ENCODE measurements at regions not wholly inside any gene's neighbourhood (a gene's known extent, or its start where the extent isn't known, plus 50 kb on each side); places are given as distances from the start of the nearest gene placed in this dataset.

GRCh38 chr10:114723991-114724715 is 66.1 kb upstream of the ABLIM1 start:
- no peak overlapping the region for H3K4me3 ChIP-seq (ENCODE audit: extremely low read depth in 1 of 4, insufficient read depth in 2 of 4, low read depth in 3 of 4, low read length in 4 of 4)
- DNase-seq (ENCODE audit: low read depth in 1 of 2, low spot score in 2 of 2): no peak
- no peak overlapping the region for H4K5ac ChIP-seq (ENCODE audit: insufficient read length, low read depth, low read length)
- ChIA-PET CTCF (ENCODE audit: partially characterized antibody) (interaction anchor here (0.9 to 1.3 kb wide), 2 partner anchors 11 to 265 kb away, joined by 3 to 4 read pairs; no protein-coding TSS in a partner anchor), POLR2A (ENCODE audit: partially characterized antibody) (interaction anchor here (0.5 kb wide), 1 partner anchor 22 kb away, joined by 3 read pairs; no protein-coding TSS in a partner anchor)
- no peak overlapping the region for H3K4ac ChIP-seq (replicated peaks; ENCODE audit: insufficient read length, low read depth, low read length)
- H3K9ac ChIP-seq (replicated peaks in 1 of 4; ENCODE audit: extremely low read depth in 1 of 4, low read depth in 3 of 4, low read length in 3 of 4): no peak overlapping the region
- TF ChIP-seq CREB1 (IDR thresholded peaks at IDR 0.05) (no peak), TAF7 (optimal IDR thresholded peaks at IDR 0.05; ENCODE audit: borderline replicate concordance, low read depth, low read length) (no peak), RFX5 (IDR thresholded peaks at IDR 0.05; ENCODE audit: borderline replicate concordance, low read depth, low read length) (no peak), SIX5 (IDR thresholded peaks at IDR 0.05; ENCODE audit: low read depth, low read length) (no peak), RBBP5 (IDR thresholded peaks at IDR 0.05; ENCODE audit: borderline replicate concordance, low read depth, low read length) (no peak), EP300 (IDR thresholded peaks at IDR 0.05; ENCODE audit: borderline replicate concordance in 1 of 2, low read depth in 2 of 2, low read length in 2 of 2) (no peak), HDAC2 (IDR thresholded peaks at IDR 0.05; ENCODE audit: borderline replicate concordance in 1 of 2, low read depth in 2 of 2, low read length in 2 of 2) (no peak)
- H2BK15ac ChIP-seq (ENCODE audit: low read length): no peak overlapping the region
- no peaks in the 10 kb centered on the region for H3K79me2 ChIP-seq (ENCODE audit: control insufficient read depth in 1 of 2, insufficient read depth in 2 of 2, low read length in 2 of 2)
- H3K9me3 ChIP-seq (ENCODE audit: insufficient read depth in 2 of 2, low read depth in 1 of 2, low read length in 1 of 2): no peaks in the 10 kb centered on the region
- no peaks in the 10 kb centered on the region for H3K27me3 ChIP-seq (replicated peaks in 1 of 4; ENCODE audit: control insufficient read depth in 3 of 4, extremely low read depth in 1 of 4, insufficient read depth in 3 of 4, low read length in 3 of 4)
- H2BK5ac ChIP-seq (ENCODE audit: low read depth, low read length): no peak overlapping the region
- H3K4me2 ChIP-seq (ENCODE audit: insufficient read depth in 1 of 2, low read depth in 2 of 2, low read length in 2 of 2): no peak overlapping the region
- H3K27ac ChIP-seq (ENCODE audit: low read depth, low read length): no peak overlapping the region
- H3K36me3 ChIP-seq (ENCODE audit: control insufficient read depth in 2 of 4, insufficient read depth in 4 of 4, low read length in 3 of 4): no peaks in the 10 kb centered on the region
- no peak overlapping the region for H4K91ac ChIP-seq (replicated peaks; ENCODE audit: insufficient read length, low read length)
- H3K23me2 ChIP-seq (ENCODE audit: low read depth, low read length): no peaks in the 10 kb centered on the region; the same call in 1 of the 2 replicates
- H2BK20ac ChIP-seq (ENCODE audit: low read length): no peak overlapping the region
- H3K18ac ChIP-seq (ENCODE audit: extremely low read depth, low read length): no peak overlapping the region
- H4K8ac ChIP-seq (ENCODE audit: extremely low read depth, insufficient read depth, low read length): no peak overlapping the region
- no peak overlapping the region for H3K14ac ChIP-seq (ENCODE audit: insufficient read length)
- H2BK12ac ChIP-seq (ENCODE audit: low read depth, low read length): no peak overlapping the region
- no peak overlapping the region for H3K56ac ChIP-seq (replicated peaks; ENCODE audit: insufficient read length, low read depth, low read length)
- no peak overlapping the region for H2BK120ac ChIP-seq (replicated peaks; ENCODE audit: low read depth, low read length)
- H2AK5ac ChIP-seq (ENCODE audit: low read depth, low read length): no peak overlapping the region
- H3K4me1 ChIP-seq (replicated peaks in 1 of 4; ENCODE audit: control insufficient read depth in 3 of 4, insufficient read depth in 4 of 4, low read length in 3 of 4): no peaks in the 10 kb centered on the region
- 97% methylated on average over 3 of the region's 3 CpGs; no CpG with 5 or more reads in 1 of the 2 experiments for WGBS, 2 experiments (ENCODE audit: extremely low coverage in 1 of 2, insufficient coverage in 1 of 2, insufficient read length in 1 of 2, insufficient replicate concordance in 2 of 2, low coverage in 1 of 2, low lambda C conversion rate in 2 of 2, missing lambda C conversion rate in 1 of 2)
- H3K23ac ChIP-seq (ENCODE audit: insufficient read length): no peak overlapping the region
- FAIRE-seq: no peak
- H3K79me1 ChIP-seq (ENCODE audit: low read depth, low read length): no peaks in the 10 kb centered on the region
- no peaks in the 10 kb centered on the region for H4K20me1 ChIP-seq (replicated peaks in 1 of 2; ENCODE audit: control insufficient read depth in 1 of 2, insufficient read depth in 2 of 2, low read length in 2 of 2)
- no peak overlapping the region for H2AFZ ChIP-seq (ENCODE audit: low read length)
